ENCODE measurements at regions not wholly inside any gene's neighbourhood (a gene's known extent, or its start where the extent isn't known, plus 50 kb on each side); places are given as distances from the start of the nearest gene placed in this dataset.

GRCh38 chr16:82541103-82541502 lies 85.7 kb upstream of the CDH13 start:
- peaks cover 21% of the 10 kb centered on the region for H3K4me1 Mint-ChIP-seq
- no peak overlapping the region for H3K4me3 Mint-ChIP-seq
- H3K27ac Mint-ChIP-seq = peak overlapping the region; percentile 8
- no peaks in the 10 kb centered on the region for H3K36me3 Mint-ChIP-seq (ENCODE audit: low read depth)
- DNase-seq = no peak
- no peak for TF ChIP-seq CTCF (IDR thresholded peaks at IDR 0.05)
- no peaks in the 10 kb centered on the region for H3K9me3 Mint-ChIP-seq
- H3K27me3 Mint-ChIP-seq (ENCODE audit: low read depth, poor library complexity) = peaks cover 3% of the 10 kb centered on the region

GRCh38 chr16:82535764-82536163 lies 91.0 kb upstream of the CDH13 start:
- no peak overlapping the region for H3K4me3 Mint-ChIP-seq
- no peaks in the 10 kb centered on the region for H3K9me3 Mint-ChIP-seq
- DNase-seq = no peak
- no peaks in the 10 kb centered on the region for H3K36me3 Mint-ChIP-seq (ENCODE audit: low read depth)
- peaks cover 3% of the 10 kb centered on the region for H3K27me3 Mint-ChIP-seq (ENCODE audit: low read depth, poor library complexity)
- TF ChIP-seq CTCF (IDR thresholded peaks at IDR 0.05) = no peak
- H3K4me1 Mint-ChIP-seq = no peaks in the 10 kb centered on the region
- H3K27ac Mint-ChIP-seq = no peak overlapping the region

- Mint-ChIP-seq H3K27me3 (ENCODE audit: low read depth, poor library complexity) (peaks cover 3% of the 10 kb centered on the region), H3K27ac (no peak overlapping the region), H3K36me3 (ENCODE audit: low read depth) (no peaks in the 10 kb centered on the region), H3K4me1 (no peaks in the 10 kb centered on the region), H3K4me3 (no peak overlapping the region), H3K9me3 (no peaks in the 10 kb centered on the region)
- no peak for TF ChIP-seq CTCF (IDR thresholded peaks at IDR 0.05)
- no peak for DNase-seq
Observed at GRCh38 chr16:82535262-82535661, 91.5 kb upstream of the CDH13 start.

GRCh38 chr16:82533189-82533588 lies 93.6 kb upstream of the CDH13 start:
- Mint-ChIP-seq H3K27ac (no peak overlapping the region), H3K9me3 (peaks cover 10% of the 10 kb centered on the region), H3K4me1 (no peaks in the 10 kb centered on the region), H3K4me3 (no peak overlapping the region), H3K27me3 (ENCODE audit: low read depth, poor library complexity) (peaks cover 3% of the 10 kb centered on the region), H3K36me3 (ENCODE audit: low read depth) (no peaks in the 10 kb centered on the region)
- DNase-seq = no peak
- TF ChIP-seq CTCF (IDR thresholded peaks at IDR 0.05) = no peak

GRCh38 chr16:82530883-82531282 lies 95.9 kb upstream of the CDH13 start:
- Mint-ChIP-seq H3K4me3 (no peak overlapping the region), H3K9me3 (peaks cover 18% of the 10 kb centered on the region), H3K36me3 (ENCODE audit: low read depth) (no peaks in the 10 kb centered on the region), H3K27me3 (ENCODE audit: low read depth, poor library complexity) (peaks cover 7% of the 10 kb centered on the region), H3K4me1 (no peaks in the 10 kb centered on the region), H3K27ac (no peak overlapping the region)
- DNase-seq = no peak
- TF ChIP-seq CTCF (IDR thresholded peaks at IDR 0.05) = no peak

- DNase-seq = no peak
- H3K4me1 Mint-ChIP-seq = no peaks in the 10 kb centered on the region
- no peak overlapping the region for H3K27ac Mint-ChIP-seq
- no peak for TF ChIP-seq CTCF (IDR thresholded peaks at IDR 0.05)
- no peak overlapping the region for H3K4me3 Mint-ChIP-seq
- no peaks in the 10 kb centered on the region for H3K36me3 Mint-ChIP-seq (ENCODE audit: low read depth)
- H3K27me3 Mint-ChIP-seq (ENCODE audit: low read depth, poor library complexity) = peaks cover 13% of the 10 kb centered on the region
- peaks cover 24% of the 10 kb centered on the region for H3K9me3 Mint-ChIP-seq
Observed at GRCh38 chr16:82527101-82527500, 99.7 kb upstream of the CDH13 start.
